Hematopoietic multipotent progenitor cell treated with erythropoietin and hydrocortisone succinate and interleukin-3 and kit ligand, for 4 days (in vitro differentiated cells): ENCODE measurements at regions not wholly inside any gene's neighbourhood (a gene's known extent, or its start where the extent isn't known, plus 50 kb on each side); places are given as distances from the start of the nearest gene placed in this dataset.
"Not testable (repeated sequence)": the region's sequence is repeated elsewhere in the genome, so short reads cannot be mapped to it uniquely, and the experiment has no call there.

Experiments
- DNase-seq: peaks from one replicate; pipeline ENCODE4 v3.0.0-alpha.2; 2015

DNA sequence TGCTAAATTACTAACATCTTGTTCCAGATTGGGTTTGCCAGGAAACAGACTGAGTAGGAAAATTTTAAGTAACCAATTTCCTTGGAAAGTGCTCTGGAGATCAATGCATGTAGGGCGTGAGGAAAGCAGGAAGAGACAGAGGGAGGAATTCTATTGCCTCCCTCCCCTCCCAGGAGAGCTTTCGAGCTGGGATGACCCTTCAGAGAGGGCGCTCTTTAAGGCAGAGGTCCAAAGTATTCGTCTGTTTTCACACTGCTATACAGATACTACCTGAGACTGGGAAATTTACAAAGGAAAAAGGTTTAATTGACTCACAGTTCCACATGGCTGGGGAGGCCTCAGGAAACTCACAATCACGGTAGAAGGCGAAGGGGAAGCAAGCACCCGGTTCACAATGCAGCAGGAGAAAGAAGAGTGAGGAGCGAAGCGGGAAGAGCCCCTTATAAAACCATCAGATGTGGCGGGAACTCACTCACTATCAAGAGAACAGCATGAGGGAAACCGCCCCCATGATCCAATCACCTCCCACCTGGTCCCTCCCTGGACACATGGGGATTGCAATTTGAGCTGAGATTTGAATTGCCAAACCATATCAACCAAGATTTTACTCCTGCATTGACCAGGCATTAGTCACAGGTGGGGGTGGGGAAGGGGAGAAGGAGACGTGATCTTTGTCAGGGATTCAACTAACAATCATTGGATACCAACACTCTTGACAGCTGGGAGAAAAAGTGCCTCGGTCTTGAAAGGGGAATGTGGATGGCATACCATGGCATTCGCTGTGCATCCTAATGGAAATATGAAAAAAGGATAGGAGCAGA, 63.8 kb downstream of the SLITRK2 start:
- no peak for DNase-seq

- DNase-seq, result no peak
These were observed 68.8 kb downstream of the SLITRK2 start for GRCh38 chrX:145886469-145886868.

GRCh38 chrX:145910017-145910416, 92.4 kb downstream of the SLITRK2 start:
- no peak for DNase-seq

GRCh38 chrX:145919400-145919799, 101.8 kb downstream of the SLITRK2 start:
- DNase-seq, result no peak

GRCh38 chrX:145923376-145923775, 105.7 kb downstream of the SLITRK2 start:
- DNase-seq, result no peak

DNA sequence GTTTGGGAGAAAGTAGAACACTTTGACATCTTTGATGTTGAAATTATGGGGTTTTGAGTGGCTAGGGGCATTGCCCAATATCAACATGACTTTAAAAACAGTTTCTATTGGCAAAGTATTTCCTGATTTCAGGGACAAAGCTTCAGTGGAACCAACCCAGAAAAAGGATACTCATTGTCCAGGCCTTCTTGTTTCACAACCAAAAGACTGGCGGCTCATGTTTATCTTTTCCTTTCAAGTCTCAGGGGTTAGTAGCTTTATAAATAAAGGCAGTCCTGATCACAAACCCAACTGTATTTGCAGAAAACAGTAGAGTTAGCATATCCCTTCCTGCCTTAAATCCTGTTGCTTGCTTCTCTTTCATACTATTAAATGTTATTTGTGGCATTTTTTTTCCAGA, 119.1 kb downstream of the SLITRK2 start:
- no peak for DNase-seq

DNA sequence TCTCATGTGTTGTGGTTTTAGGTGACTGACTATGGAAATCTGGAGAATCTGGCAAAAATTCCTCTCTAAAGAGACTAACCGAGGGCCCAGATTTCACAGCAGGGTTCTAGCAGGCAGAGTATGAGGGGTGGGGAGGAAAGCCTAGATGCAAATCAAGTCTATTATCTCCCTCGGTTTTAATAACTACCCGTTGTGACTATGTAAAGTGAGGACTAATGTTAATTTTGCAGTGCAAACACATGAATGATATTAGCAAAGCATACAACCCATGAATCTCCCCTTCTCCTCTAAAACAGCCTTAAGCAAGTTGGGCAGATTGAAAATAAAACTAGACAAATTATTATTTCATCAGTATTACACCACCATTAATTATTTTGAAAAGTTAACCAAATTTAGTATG, 131.4 kb downstream of the SLITRK2 start:
- DNase-seq, result no peak

GRCh38 chrX:145953628-145954027, 136.0 kb downstream of the SLITRK2 start:
- DNase-seq, result no peak

DNA sequence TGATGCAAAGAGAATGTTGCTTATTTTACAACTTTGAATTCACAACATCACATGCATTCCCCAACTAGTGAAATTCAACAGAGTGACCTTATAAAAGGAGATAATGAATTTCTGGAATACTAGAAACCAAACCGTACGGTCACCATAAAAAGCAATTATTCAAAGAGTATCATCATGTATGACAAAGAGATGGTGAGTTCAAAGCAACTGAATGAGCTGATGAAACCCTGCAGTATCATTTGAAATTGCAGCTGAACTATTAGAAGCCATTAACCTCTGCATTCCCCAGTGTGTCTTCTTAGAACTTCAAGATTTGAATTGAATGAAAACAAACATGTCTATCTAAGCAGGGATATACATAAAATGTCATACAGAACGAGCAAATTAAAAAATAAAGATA, 172.4 kb downstream of the SLITRK2 start:
- no peak for DNase-seq

- DNase-seq, result no peak
These were observed 189.0 kb downstream of the SLITRK2 start for GRCh38 chrX:146006637-146007036.

DNA sequence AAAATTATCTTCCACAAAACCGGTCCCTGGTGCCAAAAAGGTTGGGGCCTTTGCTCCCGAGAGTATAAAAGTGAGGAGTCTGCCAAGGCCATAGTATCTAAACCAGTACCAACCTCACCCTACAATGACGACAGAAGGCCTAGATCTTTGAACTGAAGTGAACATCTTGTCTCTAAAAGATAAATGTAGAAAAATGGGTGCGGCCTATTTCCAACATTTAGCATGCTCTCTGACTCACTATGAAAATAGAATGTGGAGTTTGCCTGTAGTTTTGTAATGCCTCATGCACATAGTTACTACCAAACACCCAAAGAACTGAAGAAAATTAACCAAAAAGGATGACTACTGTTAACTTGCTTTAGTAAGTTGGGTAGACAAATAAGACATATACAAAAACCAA, 218.4 kb downstream of the SLITRK2 start:
- DNase-seq, result no peak

GRCh38 chrX:146041741-146042140, 224.1 kb downstream of the SLITRK2 start:
- no peak for DNase-seq

- not testable (repeated sequence) for DNase-seq
These were observed 228.5 kb downstream of the SLITRK2 start for GRCh38 chrX:146046011-146046715.

DNA sequence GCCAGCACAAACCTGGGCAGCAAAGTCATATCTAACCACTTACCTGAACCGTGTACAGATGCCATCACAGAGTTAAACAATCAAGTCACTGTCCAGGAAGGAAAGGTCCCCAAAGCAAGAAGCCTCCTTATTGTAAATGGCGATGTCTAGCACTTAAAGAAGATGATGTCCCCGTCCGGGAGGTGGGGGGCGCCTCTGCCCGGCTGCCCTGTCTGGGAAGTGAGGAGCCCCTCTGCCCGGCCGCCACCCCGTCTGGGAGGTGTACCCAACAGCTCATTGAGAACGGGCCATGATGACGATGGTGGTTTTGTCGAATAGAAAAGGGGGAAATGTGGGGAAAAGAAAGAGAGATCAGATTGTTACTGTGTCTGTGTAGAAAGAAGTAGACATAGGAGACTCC, 231.9 kb downstream of the SLITRK2 start:
- not testable (repeated sequence) for DNase-seq

GRCh38 chrX:146054311-146054710, 236.7 kb downstream of the SLITRK2 start:
- DNase-seq, result no peak

DNA sequence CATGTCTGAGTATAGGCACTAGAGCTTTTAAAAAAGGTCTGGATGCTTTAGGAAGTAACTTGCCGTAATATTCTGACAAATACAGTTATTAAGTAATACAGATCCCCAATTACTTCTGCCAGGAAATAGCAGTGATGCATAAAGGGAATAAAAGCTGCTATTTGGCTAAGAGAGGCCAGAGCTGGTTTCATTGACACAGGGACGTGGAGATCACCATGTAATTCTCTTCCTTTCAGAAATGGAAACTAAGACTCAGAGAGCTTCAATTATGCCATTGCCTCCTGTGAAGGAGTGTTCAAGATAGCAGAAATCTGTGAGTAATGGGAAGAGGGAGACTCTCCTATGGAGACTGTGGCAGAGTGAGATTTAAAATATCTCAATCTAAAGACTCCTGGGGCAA, 238.1 kb downstream of the SLITRK2 start:
- DNase-seq, result no peak

DNA sequence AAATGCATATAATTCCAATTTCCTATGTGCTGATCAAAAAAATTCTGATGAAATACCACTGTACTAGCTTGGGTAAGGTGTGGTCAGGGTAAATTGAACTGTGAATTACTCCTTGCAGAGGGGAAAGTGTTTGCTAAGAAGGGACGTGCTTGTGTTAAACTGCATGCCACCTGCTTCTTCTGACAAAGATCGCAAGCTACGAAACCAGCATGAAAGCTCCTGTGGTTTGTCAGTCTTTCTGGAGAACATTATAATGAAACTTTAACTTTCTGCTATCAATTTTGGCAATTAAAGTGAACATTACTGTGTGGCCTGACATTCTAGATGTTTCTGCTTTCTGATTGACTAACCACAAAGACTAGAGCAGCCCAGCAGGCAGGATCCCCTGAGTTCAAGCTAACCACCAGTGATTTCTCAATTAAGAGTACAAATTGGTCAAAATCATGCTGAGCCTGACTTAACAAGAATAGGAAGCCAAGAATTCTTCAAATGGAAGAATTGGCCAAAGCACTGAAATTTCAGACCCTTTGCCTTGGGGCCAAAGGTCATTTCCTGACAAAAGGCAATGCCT, 239.0 kb downstream of the SLITRK2 start:
- no peak for DNase-seq

DNA sequence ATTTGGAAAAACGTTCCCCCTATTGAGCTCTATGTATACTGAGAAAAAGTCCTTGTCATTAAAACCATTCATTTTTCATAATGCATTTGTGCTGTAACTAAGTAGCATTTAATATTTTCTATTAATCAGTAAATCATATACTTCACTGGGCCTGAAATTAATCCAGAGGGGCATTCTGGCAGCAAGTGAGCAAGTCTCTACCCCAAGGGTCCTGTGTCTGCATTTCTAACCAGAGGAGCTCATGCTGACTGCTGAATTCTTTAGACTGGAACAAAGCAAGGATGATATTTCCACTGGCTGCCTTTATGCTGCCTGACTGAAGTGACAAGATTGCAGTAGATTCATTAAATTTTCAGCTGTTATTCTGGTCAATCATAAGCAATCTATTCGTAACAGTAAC, 246.5 kb downstream of the SLITRK2 start:
- no peak for DNase-seq

GRCh38 chrX:146090732-146091131, 273.1 kb downstream of the SLITRK2 start:
- DNase-seq, result no peak

DNA sequence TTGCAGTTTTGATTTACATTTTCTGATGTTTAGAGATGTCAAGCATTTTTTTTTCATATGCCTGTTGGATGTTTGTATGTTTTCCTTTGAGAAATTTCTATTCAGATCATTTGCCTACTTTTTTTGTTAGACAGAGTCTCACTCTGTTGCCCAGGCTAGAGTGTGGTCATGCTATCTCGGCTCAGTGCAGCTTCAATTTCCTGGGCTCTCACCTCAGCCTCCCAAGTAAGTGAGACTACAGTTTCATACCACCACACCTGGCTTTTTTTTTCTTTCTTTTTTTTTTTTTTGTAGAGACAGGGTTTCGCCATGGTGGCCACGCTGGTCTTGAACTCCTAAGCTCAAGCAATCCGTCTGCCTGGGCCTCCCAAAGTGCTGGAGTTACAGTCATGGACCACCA, 291.7 kb downstream of the SLITRK2 start:
- no peak for DNase-seq

GRCh38 chrX:146119074-146119473, 301.4 kb downstream of the SLITRK2 start:
- not testable (repeated sequence) for DNase-seq

- DNase-seq, result no peak
These were observed 310.0 kb downstream of the SLITRK2 start for GRCh38 chrX:146127617-146128016.

DNA sequence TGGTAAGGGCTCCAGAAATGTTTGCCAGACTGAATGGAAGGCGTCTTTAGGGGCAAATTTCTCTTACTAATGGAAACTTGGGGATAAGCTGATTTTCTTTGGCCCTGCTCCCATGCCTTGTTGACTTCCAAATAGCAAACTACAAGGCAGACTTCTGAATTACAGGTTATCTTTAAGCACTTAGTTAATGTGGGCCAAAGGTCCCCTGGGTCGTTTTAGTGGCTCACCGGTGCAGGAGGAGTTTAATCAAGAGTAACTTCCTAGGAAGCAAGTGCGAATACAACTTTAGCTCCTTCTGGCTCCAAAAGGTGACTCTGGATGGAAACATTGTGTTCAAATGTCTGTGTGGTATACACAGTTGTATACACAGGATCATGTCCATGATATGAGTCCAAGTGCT, 323.6 kb downstream of the SLITRK2 start:
- no peak for DNase-seq

- no peak for DNase-seq
These were observed 326.4 kb downstream of the SLITRK2 start for GRCh38 chrX:146144039-146144438.
